HepG2 (cell line): ENCODE measurements at regions not wholly inside any gene's neighbourhood (a gene's known extent, or its start where the extent isn't known, plus 50 kb on each side); places are given as distances from the start of the nearest gene placed in this dataset.

ENCODE experiments used
- ATAC-seq: fragments of 200-7000 bp; cut with Tn5 transposase; 3 replicates; pipeline ENCODE4 v1.9.1; 2020; ENCODE audit warnings: mild to moderate bottlenecking, moderate library complexity
- BruUV-seq: library from RNA; stranded (reverse); fragments of 400-500 nt; replicated peaks from 2 replicates; lab custom pipeline; 2021; lab: Mats Ljungman, UMichigan
- CTCF ChIA-PET: fragments of 300-600 bp; formaldehyde crosslinking; extraction: SDS; loops from one replicate; lab custom pipeline; 2021; ENCODE audit warnings: low total read pairs, inconsistent platforms, low intra/inter-chr PET ratio; lab: Yijun Ruan, JAX
- POLR2A ChIA-PET: fragments of 350-600 bp; sonication (Branson Sonifier 250); formaldehyde crosslinking; loops from one replicate; lab custom pipeline; 2020; ENCODE audit warnings: antibody characterized with exemption, inconsistent platforms; lab: Yijun Ruan, JAX
- DNase-seq: peaks from one replicate; pipeline ENCODE4 v3.0.0-alpha.2; 2015; ENCODE audit warnings: low spot score
- FAIRE-seq: peaks from 3 replicates; lab custom pipeline; 2011; peaks lifted over from hg19 to GRCh38; lab: Jason Lieb, UNC
- H2AFZ ChIP-seq: one replicate; pipeline ENCODE4 v1.6.1; 2011; ENCODE audit warnings: low read length, inconsistent platforms
- H3K27ac ChIP-seq: fragments of 300-600 bp; 3 replicates; pipeline ENCODE4 v1.8.0; 2011; ENCODE audit warnings: mixed run types, mild to moderate bottlenecking, mixed read lengths, low read length, inconsistent platforms; ENCODE audit not compliant: insufficient read depth; ENCODE audit errors: extremely low read length
- H3K27me3 ChIP-seq, 2 experiments: fragments of 200-600 bp in 1 of 2; 2 replicates in 1 of 2; 3 replicates in 1 of 2; pipeline versions ENCODE4 v1.6.0 to v1.8.0; 2011; ENCODE audit warnings: low read length in 2 of 2, mild to moderate bottlenecking in 2 of 2, moderate library complexity in 2 of 2, inconsistent platforms in 1 of 2; ENCODE audit not compliant: insufficient read depth in 2 of 2, control insufficient read depth in 1 of 2
- H3K36me3 ChIP-seq, 2 experiments: fragments of 200-600 bp in 1 of 2; replicated peaks in 1 of 2; 2 replicates in 1 of 2; 3 replicates in 1 of 2; pipeline versions ENCODE4 v1.5.1 to v1.8.0; 2011; ENCODE audit warnings: low read length in 2 of 2, inconsistent platforms in 1 of 2; ENCODE audit not compliant: insufficient read depth in 2 of 2, control insufficient read depth in 1 of 2
- H3K4me1 ChIP-seq: 2 replicates; pipeline ENCODE4 v1.5.1; 2012; ENCODE audit warnings: low read length, inconsistent platforms; ENCODE audit not compliant: insufficient read depth
- H3K4me2 ChIP-seq: 2 replicates; pipeline ENCODE4 v1.6.0; 2011; ENCODE audit warnings: low read depth, low read length, inconsistent platforms
- H3K4me3 ChIP-seq, 3 experiments: fragments of 200-600 bp in 1 of 3; sonication (generic), shearing (Covaris generic) in 1 of 3; replicated peaks in 1 of 3; 2 replicates each; pipeline ENCODE4 v1.5.1; 2011 to 2016; ENCODE audit warnings: low read length in 3 of 3, inconsistent platforms in 2 of 3, low read depth in 2 of 3, mild to moderate bottlenecking in 2 of 3, control low read depth in 1 of 3, mixed read lengths in 1 of 3; ENCODE audit not compliant: insufficient read depth in 1 of 3
- H3K79me2 ChIP-seq: one replicate; pipeline ENCODE4 v1.6.1; 2011; ENCODE audit warnings: low read length, inconsistent platforms; ENCODE audit not compliant: insufficient read depth
- H3K9ac ChIP-seq: 2 replicates; pipeline ENCODE4 v1.6.0; 2011; ENCODE audit warnings: mild to moderate bottlenecking, low read depth, low read length, inconsistent platforms; ENCODE audit not compliant: insufficient read depth
- H3K9me3 ChIP-seq: 2 replicates; pipeline ENCODE4 v1.5.1; 2012; ENCODE audit warnings: mild to moderate bottlenecking, low read length
- H4K20me1 ChIP-seq: 2 replicates; pipeline ENCODE4 v1.6.0; 2011; ENCODE audit warnings: inconsistent platforms, mild to moderate bottlenecking, low read length, moderate library complexity; ENCODE audit not compliant: insufficient read depth
- DMTF1 ChIP-seq: sonication (generic); formaldehyde crosslinking; IDR thresholded peaks from 2 replicates; pipeline ENCODE4 v1.4.0; 2020; ENCODE audit warnings: mild to moderate bottlenecking, missing genetic modification reagents
- E2F5 ChIP-seq: sonication (generic); formaldehyde crosslinking; conservative IDR thresholded peaks from 2 replicates; pipeline ENCODE4 v1.4.0; 2020; ENCODE audit warnings: missing genetic modification reagents
- JDP2 ChIP-seq: sonication (generic); formaldehyde crosslinking; IDR thresholded peaks from 2 replicates; pipeline ENCODE4 v1.8.1; 2022; ENCODE audit warnings: missing genetic modification reagents, borderline replicate concordance
- MIXL1 ChIP-seq: IDR thresholded peaks from 2 replicates; pipeline ENCODE4 v1.6.1; 2016
- MTA1 ChIP-seq: sonication (generic); formaldehyde crosslinking; IDR thresholded peaks from 2 replicates; pipeline ENCODE4 v1.4.0; 2020; ENCODE audit warnings: missing genetic modification reagents, mild to moderate bottlenecking, borderline replicate concordance
- PLSCR1 ChIP-seq: sonication (generic); formaldehyde crosslinking; IDR thresholded peaks from 2 replicates; pipeline ENCODE4 v1.5.0; 2020; ENCODE audit warnings: missing genetic modification reagents, mild to moderate bottlenecking, borderline replicate concordance
- PTBP1 ChIP-seq: fragments of 200-400 bp; formaldehyde crosslinking; IDR thresholded peaks from 2 replicates; pipeline ENCODE4 v1.6.1; 2018; ENCODE audit warnings: low read length, low read depth; ENCODE audit not compliant: poor library complexity, severe bottlenecking
- REPIN1 ChIP-seq: sonication (generic); formaldehyde crosslinking; IDR thresholded peaks from 2 replicates; pipeline ENCODE4 v1.8.0; 2022; ENCODE audit warnings: missing genetic modification reagents, low read depth, mild to moderate bottlenecking, borderline replicate concordance
- SMAD9 ChIP-seq: sonication (generic); formaldehyde crosslinking; IDR thresholded peaks from 2 replicates; pipeline ENCODE4 v1.5.1; 2020; ENCODE audit warnings: mild to moderate bottlenecking, missing genetic modification reagents
- SOX5 ChIP-seq: IDR thresholded peaks from 2 replicates; pipeline ENCODE4 v1.6.1; 2016; ENCODE audit warnings: borderline replicate concordance
- ZBTB7B ChIP-seq: sonication (generic); formaldehyde crosslinking; IDR thresholded peaks from 2 replicates; pipeline ENCODE4 v1.4.0; 2020; ENCODE audit warnings: missing genetic modification reagents
- ZFP41 ChIP-seq: sonication (generic); formaldehyde crosslinking; IDR thresholded peaks from 2 replicates; pipeline ENCODE4 v1.4.0; 2020; ENCODE audit warnings: mild to moderate bottlenecking, missing genetic modification reagents, borderline replicate concordance
- ZNF367 ChIP-seq: sonication (generic); formaldehyde crosslinking; IDR thresholded peaks from 2 replicates; pipeline ENCODE4 v1.4.0; 2020; ENCODE audit warnings: missing genetic modification reagents, borderline replicate concordance
- ZNF513 ChIP-seq: sonication (generic); formaldehyde crosslinking; conservative IDR thresholded peaks from 2 replicates; pipeline ENCODE4 v1.5.0; 2020; ENCODE audit warnings: missing genetic modification reagents
- WGBS: methylation state at CpG from one replicate; pipeline ENCODE4 v1.1.6; 2017; ENCODE audit warnings: low lambda C conversion rate; 5-methylcytosine and 5-hydroxymethylcytosine counted together
- in situ Hi-C: cut with HindIII; loops from 2 replicates; pipeline ENCODE4 v1.10.0; 2017; ENCODE audit warnings: low pct_unique_long_range_greater_than_20kb; ENCODE audit not compliant: extremely low pct_ligation_motif_present
- intact Hi-C: fragments of 100-400 bp; cut with micrococcal nuclease; formaldehyde crosslinking; loops from one replicate; pipeline ENCODE4 v1.10.0; 2022; ENCODE audit not compliant: unreplicated experiment

GRCh38 chrY:21302278-21302677, 208.9 kb upstream of the RBMY1B start:
- no peak overlapping the region for H3K4me2 ChIP-seq
- CTCF ChIA-PET: no interaction called here
- H2AFZ ChIP-seq: no peak overlapping the region
- H3K27me3 ChIP-seq: no peaks in the 10 kb centered on the region
- peaks cover 47% of the 10 kb centered on the region for H3K9me3 ChIP-seq
- H3K27ac ChIP-seq: no peak overlapping the region
- H3K79me2 ChIP-seq: no peaks in the 10 kb centered on the region
- ATAC-seq (no peak), DNase-seq (no peak), FAIRE-seq (no peak)
- TF ChIP-seq E2F5 (CRISPR knock-in tag) (no peak), SOX5 (CRISPR knock-in tag) (no peak), PLSCR1 (CRISPR knock-in tag) (no peak), SMAD9 (no peak), JDP2 (CRISPR knock-in tag) (no peak), ZFP41 (CRISPR knock-in tag) (no peak), REPIN1 (no peak)
- POLR2A ChIA-PET: no interaction called here
- 10% methylated on average over 6 of the region's 6 CpGs for WGBS
- no peak overlapping the region for H3K4me3 ChIP-seq
- in situ Hi-C loops: no loop called here
- no peaks in the 10 kb centered on the region for H3K36me3 ChIP-seq
- H4K20me1 ChIP-seq: no peaks in the 10 kb centered on the region
- BruUV-seq: no TSS peak
- intact Hi-C loops: no loop called here
- H3K4me1 ChIP-seq: no peaks in the 10 kb centered on the region
- no peak overlapping the region for H3K9ac ChIP-seq

GRCh38 chrY:21315366-21315765, 195.8 kb upstream of the RBMY1B start:
- no peaks in the 10 kb centered on the region for H3K4me1 ChIP-seq
- no peak overlapping the region for H3K27ac ChIP-seq
- H2AFZ ChIP-seq: no peak overlapping the region
- H3K9ac ChIP-seq: no peak overlapping the region
- no peak for ATAC-seq
- H4K20me1 ChIP-seq: no peaks in the 10 kb centered on the region
- no peak overlapping the region for H3K4me2 ChIP-seq
- H3K4me3 ChIP-seq: no peak overlapping the region
- H3K27me3 ChIP-seq: no peaks in the 10 kb centered on the region
- no peaks in the 10 kb centered on the region for H3K79me2 ChIP-seq
- H3K36me3 ChIP-seq: no peaks in the 10 kb centered on the region
- TF ChIP-seq ZNF513 (CRISPR knock-in tag): no peak
- no peak for TF ChIP-seq PTBP1
- TF ChIP-seq MTA1 (CRISPR knock-in tag): no peak
- no peak for TF ChIP-seq MIXL1 (CRISPR knock-in tag)
- no peak for TF ChIP-seq ZNF367 (CRISPR knock-in tag)
- TF ChIP-seq DMTF1 (CRISPR knock-in tag): no peak
- no peak for TF ChIP-seq ZBTB7B (CRISPR knock-in tag)
- POLR2A ChIA-PET: no interaction called here
- in situ Hi-C loops (no loop called here), intact Hi-C loops (no loop called here)
- H3K9me3 ChIP-seq: peaks cover 15% of the 10 kb centered on the region; the same call in 1 of the 2 replicates
- BruUV-seq: no TSS peak
- CTCF ChIA-PET: no interaction called here
- no peak for DNase-seq
- no peak for FAIRE-seq
